SK-N-SH (cell line): ENCODE measurements at regions not wholly inside any gene's neighbourhood (a gene's known extent, or its start where the extent isn't known, plus 50 kb on each side); places are given as distances from the start of the nearest gene placed in this dataset.

Source experiments
- CTCF ChIA-PET: fragments of 300-600, 350-600 bp; formaldehyde crosslinking; extraction: SDS; loops from one replicate; lab custom pipeline; 2021; lab: Yijun Ruan, JAX
- POLR2A ChIA-PET: fragments of 350-600 bp; sonication (Branson Sonifier 250); formaldehyde crosslinking; extraction: SDS; loops from one replicate; lab custom pipeline; 2020; ENCODE audit warnings: antibody characterized with exemption, inconsistent platforms; lab: Yijun Ruan, JAX
- DNase-seq: peaks from one replicate; pipeline ENCODE4 v3.0.0; 2012
- H2AFZ ChIP-seq: fragments of 200-600 bp; sonication (generic); 2 replicates; pipeline ENCODE4 v1.8.1; 2016; ENCODE audit warnings: antibody characterized with exemption, mild to moderate bottlenecking, low read depth
- H3F3A ChIP-seq: fragments of 200-600 bp; sonication (generic); replicated peaks from 2 replicates; pipeline ENCODE3; 2016; ENCODE audit warnings: antibody characterized with exemption, mild to moderate bottlenecking; ENCODE audit not compliant: insufficient read depth
- H3K27ac ChIP-seq, 2 experiments: fragments of 200-500 bp in 1 of 2; fragments of 200-600 bp in 1 of 2; sonication (Bioruptor generic) in 1 of 2; sonication (generic), shearing (Covaris generic) in 1 of 2; 2 replicates each; pipeline versions ENCODE4 v1.5.1 to v1.6.1; 2014 to 2016; ENCODE audit warnings: low read depth in 2 of 2, inconsistent platforms in 1 of 2, low read length in 1 of 2, mild to moderate bottlenecking in 1 of 2, mixed read lengths in 1 of 2
- H3K27me3 ChIP-seq: fragments of 200-600 bp; sonication (generic), shearing (Covaris generic); 2 replicates; pipeline ENCODE4 v1.6.1; 2016; ENCODE audit warnings: mixed run types; ENCODE audit not compliant: insufficient read depth
- H3K36me3 ChIP-seq, 2 experiments: fragments of 200-500 bp in 1 of 2; fragments of 200-600 bp in 1 of 2; sonication (Bioruptor generic) in 1 of 2; sonication (generic) in 1 of 2; replicated peaks in 1 of 2; 2 replicates each; pipeline versions ENCODE3 to v1.5.1; 2014 to 2016; ENCODE audit warnings: low read length in 1 of 2, mild to moderate bottlenecking in 1 of 2; ENCODE audit not compliant: insufficient read depth in 2 of 2, control insufficient read depth in 1 of 2
- H3K4me1 ChIP-seq, 2 experiments: fragments of 200-500 bp in 1 of 2; fragments of 200-600 bp in 1 of 2; sonication (Bioruptor generic) in 1 of 2; sonication (generic), shearing (Covaris generic) in 1 of 2; 2 replicates each; pipeline versions ENCODE4 v1.5.1 to v1.6.1; 2014 to 2016; ENCODE audit warnings: low read depth in 1 of 2, low read length in 1 of 2, mixed run types in 1 of 2; ENCODE audit not compliant: insufficient read depth in 2 of 2, control insufficient read depth in 1 of 2
- H3K4me2 ChIP-seq: fragments of 200-600 bp; sonication (generic), shearing (Covaris generic); 2 replicates; pipeline ENCODE4 v1.6.1; 2017; ENCODE audit warnings: mixed run types
- H3K4me3 ChIP-seq, 2 experiments: fragments of 200-500 bp in 1 of 2; fragments of 200-600 bp in 1 of 2; sonication (Bioruptor generic) in 1 of 2; sonication (generic), shearing (Covaris generic) in 1 of 2; 2 replicates each; pipeline versions ENCODE4 v1.5.1 to v1.8.1; 2014 to 2016; ENCODE audit warnings: low read depth in 2 of 2, inconsistent platforms in 1 of 2, low read length in 1 of 2, mild to moderate bottlenecking in 1 of 2, mixed read lengths in 1 of 2, moderate library complexity in 1 of 2
- H3K79me2 ChIP-seq: fragments of 200-600 bp; sonication (generic); 2 replicates; pipeline ENCODE4 v1.8.1; 2017; ENCODE audit warnings: mild to moderate bottlenecking; ENCODE audit not compliant: insufficient read depth
- H3K9ac ChIP-seq: fragments of 200-600 bp; sonication (generic); 2 replicates; pipeline ENCODE4 v1.6.1; 2017; ENCODE audit warnings: mixed run types
- H3K9me2 ChIP-seq: fragments of 200-600 bp; sonication (generic); 2 replicates; pipeline ENCODE4 v1.6.1; 2017; ENCODE audit warnings: mixed run types
- H3K9me3 ChIP-seq: fragments of 200-600 bp; sonication (generic); 2 replicates; pipeline ENCODE4 v1.6.1; 2017; ENCODE audit warnings: mixed run types, mild to moderate bottlenecking, moderate library complexity
- H4K20me1 ChIP-seq: fragments of 200-600 bp; sonication (generic); 2 replicates; pipeline ENCODE4 v1.6.1; 2017; ENCODE audit warnings: mild to moderate bottlenecking, mixed run types; ENCODE audit not compliant: insufficient read depth
- CHD2 ChIP-seq: fragments of 150-350 bp; IDR thresholded peaks from 2 replicates; pipeline ENCODE4 v1.6.1; 2018; ENCODE audit warnings: low read length; ENCODE audit not compliant: partially characterized antibody
- ELF1 ChIP-seq: IDR thresholded peaks from 2 replicates; pipeline ENCODE4 v1.4.0; 2012
- EP300 ChIP-seq, 2 experiments: IDR thresholded peaks; 2 replicates each; pipeline versions ENCODE4 v1.4.0 to v1.6.1; 2012; ENCODE audit warnings: borderline replicate concordance in 1 of 2, low read depth in 1 of 2, low read length in 1 of 2
- EZH2phosphoT487 ChIP-seq: fragments of 200-600 bp; sonication (generic); IDR thresholded peaks from 2 replicates; pipeline ENCODE4 v1.6.1; 2017; ENCODE audit warnings: low read depth, mixed run types, mild to moderate bottlenecking, antibody characterized with exemption, moderate library complexity, borderline replicate concordance
- FOXM1 ChIP-seq: IDR thresholded peaks from 2 replicates; pipeline ENCODE4 v1.4.0; 2012; ENCODE audit warnings: low read depth, mild to moderate bottlenecking
- GABPA ChIP-seq: IDR thresholded peaks from 2 replicates; pipeline ENCODE4 v1.4.0; 2012; ENCODE audit warnings: low read depth, mild to moderate bottlenecking
- GATA2 ChIP-seq: sonication (generic); formaldehyde crosslinking; IDR thresholded peaks from 2 replicates; pipeline ENCODE4 v1.5.0; 2020; ENCODE audit warnings: mild to moderate bottlenecking, missing genetic modification reagents
- MEF2A ChIP-seq: IDR thresholded peaks from 2 replicates; pipeline ENCODE4 v1.4.0; 2012; ENCODE audit warnings: low read depth, borderline replicate concordance
- MXI1 ChIP-seq: IDR thresholded peaks from 2 replicates; pipeline ENCODE4 v1.6.1; 2012; ENCODE audit warnings: mild to moderate bottlenecking, low read depth, low read length, improper control_type of control experiment
- NFIC ChIP-seq: IDR thresholded peaks from 2 replicates; pipeline ENCODE4 v1.4.0; 2012; ENCODE audit warnings: borderline replicate concordance
- POLR2AphosphoS5 ChIP-seq: IDR thresholded peaks from 2 replicates; pipeline ENCODE4 v1.6.1; 2012; ENCODE audit warnings: low read depth, low read length
- RAD21 ChIP-seq: IDR thresholded peaks from 2 replicates; pipeline ENCODE4 v1.6.1; 2012; ENCODE audit warnings: mild to moderate bottlenecking, low read length
- SMC3 ChIP-seq: IDR thresholded peaks from 2 replicates; pipeline ENCODE4 v1.6.1; 2012; ENCODE audit warnings: low read depth, low read length, improper control_type of control experiment
- TAF1 ChIP-seq: IDR thresholded peaks from 2 replicates; pipeline ENCODE4 v1.6.1; 2012; ENCODE audit warnings: low read depth, mild to moderate bottlenecking, low read length, moderate library complexity, borderline replicate concordance
- ZBTB33 ChIP-seq: IDR thresholded peaks from 2 replicates; pipeline ENCODE4 v1.4.0; 2012; ENCODE audit warnings: low read depth, borderline replicate concordance
- WGBS: methylation state at CpG from one replicate; pipeline ENCODE4 v1.1.6; 2017; ENCODE audit warnings: low lambda C conversion rate; 5-methylcytosine and 5-hydroxymethylcytosine counted together
- TF ChIP-seq, protein P1 (sequence below): fragments of 150-350 bp; IDR thresholded peaks from 2 replicates; pipeline ENCODE4 v1.6.1; 2016; ENCODE audit warnings: mild to moderate bottlenecking, low read depth, low read length
- TF ChIP-seq, protein P2 (sequence below): IDR thresholded peaks from 2 replicates; pipeline ENCODE4 v1.4.0; 2012; ENCODE audit warnings: low read depth, borderline replicate concordance

DNA sequence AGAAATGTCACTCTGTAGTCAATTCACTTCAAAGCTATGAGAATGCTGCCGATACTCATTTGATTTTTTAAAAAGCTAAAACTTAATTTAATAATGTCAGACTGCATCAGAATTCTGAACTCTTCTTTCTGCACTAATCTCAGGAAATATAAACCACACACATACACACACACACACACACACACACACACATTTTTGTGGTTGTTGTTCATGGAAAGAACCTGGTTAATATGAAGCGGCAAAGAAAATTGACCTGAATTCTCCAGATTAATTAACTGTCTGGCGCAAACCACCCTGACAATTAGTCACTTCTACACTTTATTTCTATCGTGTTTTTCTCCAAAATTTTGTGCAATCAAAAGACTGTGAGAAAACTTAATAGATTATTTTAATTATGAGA, 740.5 kb downstream of the TLE1 start:
- H3K4me1 ChIP-seq = peaks cover 0 to 7% of the 10 kb centered on the region in 2 experiments; a peak in 2 of 4 replicates
- ChIA-PET CTCF (no interaction called here), POLR2A (no interaction called here)
- H3K27me3 ChIP-seq = no peaks in the 10 kb centered on the region
- H3K4me2 ChIP-seq = no peak overlapping the region
- no peaks in the 10 kb centered on the region for H4K20me1 ChIP-seq
- H3K27ac ChIP-seq = no peak overlapping the region
- H3K9ac ChIP-seq = no peak overlapping the region
- no peaks in the 10 kb centered on the region for H3F3A ChIP-seq
- H3K4me3 ChIP-seq = no peak overlapping the region
- no peak for DNase-seq
- 80% methylated on average over 4 of the region's 4 CpGs for WGBS
- no peak overlapping the region for H2AFZ ChIP-seq
- H3K36me3 ChIP-seq = no peaks in the 10 kb centered on the region
- H3K9me2 ChIP-seq = no peaks in the 10 kb centered on the region
- no peaks in the 10 kb centered on the region for H3K9me3 ChIP-seq
- H3K79me2 ChIP-seq = no peaks in the 10 kb centered on the region
- TF ChIP-seq ZBTB33 (no peak), FOXM1 (no peak), GABPA (no peak), TAF1 (no peak), SMC3 (no peak), ELF1 (no peak), MEF2A (no peak), GATA2 (CRISPR knock-in tag) (no peak), RAD21 (no peak), CHD2 (no peak)
- TF ChIP-seq, protein P1, sequence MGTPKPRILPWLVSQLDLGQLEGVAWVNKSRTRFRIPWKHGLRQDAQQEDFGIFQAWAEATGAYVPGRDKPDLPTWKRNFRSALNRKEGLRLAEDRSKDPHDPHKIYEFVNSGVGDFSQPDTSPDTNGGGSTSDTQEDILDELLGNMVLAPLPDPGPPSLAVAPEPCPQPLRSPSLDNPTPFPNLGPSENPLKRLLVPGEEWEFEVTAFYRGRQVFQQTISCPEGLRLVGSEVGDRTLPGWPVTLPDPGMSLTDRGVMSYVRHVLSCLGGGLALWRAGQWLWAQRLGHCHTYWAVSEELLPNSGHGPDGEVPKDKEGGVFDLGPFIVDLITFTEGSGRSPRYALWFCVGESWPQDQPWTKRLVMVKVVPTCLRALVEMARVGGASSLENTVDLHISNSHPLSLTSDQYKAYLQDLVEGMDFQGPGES = no peak
- TF ChIP-seq, protein P2, sequence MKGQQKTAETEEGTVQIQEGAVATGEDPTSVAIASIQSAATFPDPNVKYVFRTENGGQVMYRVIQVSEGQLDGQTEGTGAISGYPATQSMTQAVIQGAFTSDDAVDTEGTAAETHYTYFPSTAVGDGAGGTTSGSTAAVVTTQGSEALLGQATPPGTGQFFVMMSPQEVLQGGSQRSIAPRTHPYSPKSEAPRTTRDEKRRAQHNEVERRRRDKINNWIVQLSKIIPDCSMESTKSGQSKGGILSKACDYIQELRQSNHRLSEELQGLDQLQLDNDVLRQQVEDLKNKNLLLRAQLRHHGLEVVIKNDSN = no peak

- H3K79me2 ChIP-seq = no peaks in the 10 kb centered on the region
- H3K27ac ChIP-seq = no peak overlapping the region
- H4K20me1 ChIP-seq = no peaks in the 10 kb centered on the region
- POLR2A ChIA-PET = no interaction called here
- no peak overlapping the region for H2AFZ ChIP-seq
- CTCF ChIA-PET = interaction anchor here (0.8 to 1.0 kb wide), 2 partner anchors 19 to 21 kb away, joined by 3 read pairs; no protein-coding TSS in a partner anchor
- 82% methylated on average over 3 of the region's 3 CpGs for WGBS
- H3K9me2 ChIP-seq = no peaks in the 10 kb centered on the region
- no peak overlapping the region for H3K9ac ChIP-seq
- no peaks in the 10 kb centered on the region for H3F3A ChIP-seq
- H3K27me3 ChIP-seq = no peaks in the 10 kb centered on the region
- DNase-seq = no peak
- no peak overlapping the region for H3K4me2 ChIP-seq
- TF ChIP-seq, protein P1 = no peak
- TF ChIP-seq GABPA (no peak), POLR2AphosphoS5 (no peak), NFIC (no peak), EP300 (IDR thresholded peaks at IDR 0.05; ENCODE audit: borderline replicate concordance in 1 of 2, low read depth in 1 of 2, low read length in 1 of 2) (no peak), MXI1 (no peak), EZH2phosphoT487 (no peak)
- no peaks in the 10 kb centered on the region for H3K9me3 ChIP-seq
- no peak overlapping the region for H3K4me3 ChIP-seq
- H3K36me3 ChIP-seq = no peaks in the 10 kb centered on the region
- peaks cover 0 to 7% of the 10 kb centered on the region in 2 experiments; a peak in 2 of 4 replicates for H3K4me1 ChIP-seq
These were observed 741.3 kb downstream of the TLE1 start for GRCh38 chr9:80948066-80948465.
